PC-3 (cell line): ENCODE measurements at regions not wholly inside any gene's neighbourhood (a gene's known extent, or its start where the extent isn't known, plus 50 kb on each side); places are given as distances from the start of the nearest gene placed in this dataset.

Experiments used
- ATAC-seq: fragments of 200-7000 bp; cut with Tn5 transposase; 2 replicates; pipeline ENCODE4 v1.9.1; 2020; ENCODE audit warnings: mild to moderate bottlenecking, moderate library complexity
- BruUV-seq: library from RNA; stranded (reverse); fragments of 400-500 nt; replicated peaks from 2 replicates; lab custom pipeline; 2021; lab: Mats Ljungman, UMichigan
- CTCF ChIA-PET: fragments of 300-600 bp; sonication (Branson Sonifier 250); formaldehyde crosslinking; loops from one replicate; lab custom pipeline; 2022; ENCODE audit warnings: antibody characterized with exemption; lab: Charles Lee
- POLR2A ChIA-PET: fragments of 300-600 bp; sonication (Branson Sonifier 250); formaldehyde crosslinking; loops from one replicate; lab custom pipeline; 2022; ENCODE audit warnings: antibody characterized with exemption; ENCODE audit not compliant: unreplicated experiment; lab: Charles Lee
- DNase-seq: peaks from one replicate; pipeline ENCODE4 v3.0.0-alpha.2; 2015
- H2AFZ ChIP-seq: fragments of 300-600 bp; sonication (generic); 2 replicates; pipeline ENCODE4 v1.6.0; 2016; ENCODE audit warnings: antibody characterized with exemption, low read length
- H3F3A ChIP-seq: fragments of 300-600 bp; sonication (generic); one replicate; pipeline ENCODE4 v1.6.0; 2017; ENCODE audit warnings: antibody characterized with exemption, low read length, control low read depth, mild to moderate bottlenecking; ENCODE audit not compliant: unreplicated experiment
- H3K27ac ChIP-seq: fragments of 300-600 bp; sonication (generic); 2 replicates; pipeline ENCODE4 v1.5.1; 2016; ENCODE audit warnings: mild to moderate bottlenecking, low read length
- H3K27me3 ChIP-seq: fragments of 300-600 bp; sonication (generic); 2 replicates; pipeline ENCODE4 v1.6.1; 2016; ENCODE audit warnings: low read length, mixed read lengths
- H3K36me3 ChIP-seq: fragments of 300-600 bp; sonication (generic); 2 replicates; pipeline ENCODE4 v1.6.1; 2016; ENCODE audit warnings: low read depth, mixed run types, low read length, mixed read lengths
- H3K4me1 ChIP-seq: fragments of 300-600 bp; sonication (generic); 2 replicates; pipeline ENCODE4 v1.5.1; 2016; ENCODE audit warnings: low read length; ENCODE audit not compliant: insufficient read depth
- H3K4me2 ChIP-seq: fragments of 300-600 bp; sonication (generic); 2 replicates; pipeline ENCODE4 v1.6.0; 2016; ENCODE audit warnings: low read length
- H3K4me3 ChIP-seq: fragments of 300-600 bp; sonication (generic); 2 replicates; pipeline ENCODE4 v1.5.1; 2016; ENCODE audit warnings: mild to moderate bottlenecking, low read length, mixed read lengths
- H3K79me2 ChIP-seq: fragments of 300-600 bp; sonication (generic); 2 replicates; pipeline ENCODE4 v1.6.1; 2017; ENCODE audit warnings: low read length, mixed read lengths
- H3K9ac ChIP-seq: fragments of 300-600 bp; sonication (generic); 2 replicates; pipeline ENCODE4 v1.6.0; 2016; ENCODE audit warnings: mild to moderate bottlenecking, low read length
- H3K9me2 ChIP-seq: fragments of 300-600 bp; sonication (generic); replicated peaks from 2 replicates; pipeline ENCODE4 v1.6.1; 2016; ENCODE audit warnings: mixed run types, low read length, mixed read lengths
- H3K9me3 ChIP-seq: fragments of 300-600 bp; sonication (generic); 2 replicates; pipeline ENCODE4 v1.6.1; 2016; ENCODE audit warnings: low read length, mixed read lengths
- H4K20me1 ChIP-seq: fragments of 300-600 bp; sonication (generic); 2 replicates; pipeline ENCODE4 v1.6.1; 2016; ENCODE audit warnings: low read length, mixed read lengths
- CTCF ChIP-seq: fragments of 300-600 bp; sonication (generic); conservative IDR thresholded peaks from 2 replicates; pipeline ENCODE4 v1.5.1; 2017; ENCODE audit warnings: antibody characterized with exemption, low read depth, mild to moderate bottlenecking, low read length
- EZH2 ChIP-seq: fragments of 300-600 bp; sonication (generic); IDR thresholded peaks from one replicate; pipeline ENCODE4 v1.6.1; 2017; ENCODE audit warnings: antibody characterized with exemption, mild to moderate bottlenecking, low read length; ENCODE audit not compliant: unreplicated experiment
- EZH2phosphoT487 ChIP-seq: fragments of 300-600 bp; sonication (generic); IDR thresholded peaks from 2 replicates; pipeline ENCODE4 v1.6.1; 2018; ENCODE audit warnings: mild to moderate bottlenecking, antibody characterized with exemption, low read length, borderline replicate concordance
- intact Hi-C: fragments of 100-400 bp; cut with micrococcal nuclease; formaldehyde crosslinking; loops from 2 replicates; pipeline ENCODE4 v1.9.0; 2023

GRCh38 chr11:109968299-109968698, 124.9 kb upstream of the ZC3H12C start:
- Histone ChIP-seq H2AFZ (no peak overlapping the region), H3K79me2 (no peaks in the 10 kb centered on the region), H3K27me3 (no peaks in the 10 kb centered on the region), H3K4me3 (no peak overlapping the region), H3K9ac (no peak overlapping the region), H3K9me2 (no peaks in the 10 kb centered on the region), H3K36me3 (no peaks in the 10 kb centered on the region), H3K27ac (no peak overlapping the region), H4K20me1 (no peaks in the 10 kb centered on the region), H3K4me1 (peaks cover 12% of the 10 kb centered on the region), H3K4me2 (no peak overlapping the region), H3K9me3 (no peaks in the 10 kb centered on the region), H3F3A (no peaks in the 10 kb centered on the region)
- no TSS peak for BruUV-seq
- ChIA-PET POLR2A (no interaction called here), CTCF (no interaction called here)
- DNase-seq (no peak), ATAC-seq (no peak)
- intact Hi-C loops, result no loop called here
- TF ChIP-seq CTCF, result no peak
- TF ChIP-seq EZH2, result no peak
- TF ChIP-seq EZH2phosphoT487, result no peak

GRCh38 chr11:109968781-109969180, 124.4 kb upstream of the ZC3H12C start:
- CTCF ChIA-PET, result no interaction called here
- Histone ChIP-seq H3K9ac (no peak overlapping the region), H3K9me2 (no peaks in the 10 kb centered on the region), H3K4me2 (no peak overlapping the region), H3K27me3 (no peaks in the 10 kb centered on the region), H3K9me3 (no peaks in the 10 kb centered on the region), H3K4me3 (no peak overlapping the region), H2AFZ (no peak overlapping the region), H4K20me1 (no peaks in the 10 kb centered on the region), H3K27ac (no peak overlapping the region), H3K79me2 (no peaks in the 10 kb centered on the region), H3F3A (no peaks in the 10 kb centered on the region), H3K36me3 (no peaks in the 10 kb centered on the region), H3K4me1 (peaks cover 12% of the 10 kb centered on the region)
- intact Hi-C loops, result no loop called here
- no peak for ATAC-seq
- DNase-seq, result no peak
- no peak for TF ChIP-seq EZH2
- no TSS peak for BruUV-seq
- POLR2A ChIA-PET, result no interaction called here

- no peaks in the 10 kb centered on the region for H3K27me3 ChIP-seq
- H4K20me1 ChIP-seq, result no peaks in the 10 kb centered on the region
- H3K4me1 ChIP-seq, result peaks cover 12% of the 10 kb centered on the region
- no peak overlapping the region for H3K27ac ChIP-seq
- ATAC-seq (no peak), DNase-seq (no peak)
- no TSS peak for BruUV-seq
- no peak overlapping the region for H3K4me3 ChIP-seq
- no peaks in the 10 kb centered on the region for H3K9me3 ChIP-seq
- no peaks in the 10 kb centered on the region for H3K79me2 ChIP-seq
- TF ChIP-seq EZH2 (no peak), CTCF (no peak), EZH2phosphoT487 (no peak)
- no peak overlapping the region for H2AFZ ChIP-seq
- CTCF ChIA-PET, result no interaction called here
- intact Hi-C loops, result no loop called here
- no peaks in the 10 kb centered on the region for H3F3A ChIP-seq
- no peak overlapping the region for H3K4me2 ChIP-seq
- H3K9me2 ChIP-seq, result no peaks in the 10 kb centered on the region
- no peak overlapping the region for H3K9ac ChIP-seq
- H3K36me3 ChIP-seq, result no peaks in the 10 kb centered on the region
- POLR2A ChIA-PET, result interaction anchor here (0.6 kb wide), 1 partner anchor 121 kb away, joined by 3 read pairs; no protein-coding TSS in a partner anchor
Observed at GRCh38 chr11:109970516-109971183, 122.5 kb upstream of the ZC3H12C start.
